Putamen (tissue), 1 donor: ENCODE measurements at regions not wholly inside any gene's neighbourhood (a gene's known extent, or its start where the extent isn't known, plus 50 kb on each side); places are given as distances from the start of the nearest gene placed in this dataset.

ENCODE experiments used
- DNase-seq: peaks from one replicate; pipeline ENCODE4 v3.0.0-alpha.2; 2016; ENCODE audit warnings: low spot score

GRCh38 chr3:104503022-104503421 lies 863.7 kb upstream of the ALCAM start:
- DNase-seq: no peak

DNA sequence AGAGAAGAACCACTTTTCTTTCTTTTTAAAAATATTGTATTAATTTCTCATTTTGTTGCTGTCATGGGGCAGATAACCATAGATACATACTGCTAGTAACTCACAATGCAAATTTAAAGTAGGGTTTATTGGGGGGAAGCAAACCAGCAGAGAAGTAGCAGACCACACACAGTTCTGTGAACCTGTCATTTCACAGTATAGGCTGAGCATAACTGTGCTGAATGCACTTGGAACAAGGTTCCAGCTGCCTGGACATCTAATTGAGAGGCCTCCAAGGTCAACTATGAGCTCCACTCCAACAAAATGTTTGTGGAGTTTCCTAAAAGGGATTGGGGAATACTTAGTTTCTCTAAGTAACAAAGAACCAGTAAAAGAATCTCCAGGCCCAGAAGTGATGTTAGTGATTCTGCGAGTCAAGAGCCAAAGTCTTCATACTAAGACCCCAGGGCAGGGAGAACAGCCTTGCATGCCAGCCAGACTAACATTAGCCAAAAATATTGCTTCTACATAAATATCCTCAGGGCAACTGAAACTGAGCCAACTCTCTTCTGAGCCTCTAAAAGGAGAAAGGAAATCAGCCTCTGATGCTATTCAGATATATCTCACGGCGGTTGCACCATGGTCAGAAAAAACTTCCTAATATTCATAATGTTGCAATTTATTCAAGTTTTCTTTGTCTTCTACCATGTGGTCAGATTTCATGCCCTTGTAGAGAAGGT lies 856.4 kb upstream of the ALCAM start:
- DNase-seq: no peak

GRCh38 chr3:104514371-104514770 lies 852.3 kb upstream of the ALCAM start:
- DNase-seq: no peak

DNA sequence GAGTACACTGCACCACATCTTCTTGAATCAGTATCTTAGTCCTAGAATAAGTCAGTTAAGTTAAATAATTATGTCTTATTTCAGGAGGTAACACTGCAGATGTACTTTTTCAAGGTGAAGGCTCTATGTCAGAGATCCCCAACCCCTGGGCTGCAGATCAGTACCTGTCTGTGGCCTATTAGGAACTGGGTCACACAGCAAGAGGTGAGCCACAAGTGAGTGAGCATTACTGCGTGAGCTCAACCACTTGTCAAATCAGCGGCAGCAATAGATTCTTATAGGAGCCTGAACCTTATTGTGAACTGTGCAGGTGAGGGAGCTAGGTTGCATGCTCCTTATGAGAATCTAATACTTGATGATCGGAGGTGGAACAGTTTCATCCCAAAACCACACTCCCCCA lies 851.9 kb upstream of the ALCAM start:
- DNase-seq: no peak

DNA sequence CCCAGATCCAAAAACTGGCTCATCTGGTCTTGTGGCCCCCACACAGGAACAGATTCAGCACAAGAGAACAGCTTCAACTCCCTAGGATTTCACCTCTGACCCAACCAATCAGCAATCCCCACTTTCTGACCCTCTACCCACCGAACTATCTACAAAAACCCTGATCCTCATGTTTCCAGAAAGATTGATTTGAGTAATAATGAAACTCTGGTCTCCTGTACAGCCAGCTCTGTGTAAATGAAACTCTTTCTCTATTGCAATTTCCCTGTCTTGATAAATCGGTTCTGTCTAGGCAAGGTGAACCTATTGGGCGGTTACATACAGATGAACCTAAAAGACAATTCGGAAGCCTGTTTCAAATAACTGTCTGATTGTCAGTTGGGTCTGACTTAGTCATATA lies 847.6 kb upstream of the ALCAM start:
- peak; percentile 12 for DNase-seq

GRCh38 chr3:104519468-104520227 lies 847.1 kb upstream of the ALCAM start:
- DNase-seq: no peak

- DNase-seq: no peak
These were observed 846.5 kb upstream of the ALCAM start for GRCh38 chr3:104520228-104520655.

DNA sequence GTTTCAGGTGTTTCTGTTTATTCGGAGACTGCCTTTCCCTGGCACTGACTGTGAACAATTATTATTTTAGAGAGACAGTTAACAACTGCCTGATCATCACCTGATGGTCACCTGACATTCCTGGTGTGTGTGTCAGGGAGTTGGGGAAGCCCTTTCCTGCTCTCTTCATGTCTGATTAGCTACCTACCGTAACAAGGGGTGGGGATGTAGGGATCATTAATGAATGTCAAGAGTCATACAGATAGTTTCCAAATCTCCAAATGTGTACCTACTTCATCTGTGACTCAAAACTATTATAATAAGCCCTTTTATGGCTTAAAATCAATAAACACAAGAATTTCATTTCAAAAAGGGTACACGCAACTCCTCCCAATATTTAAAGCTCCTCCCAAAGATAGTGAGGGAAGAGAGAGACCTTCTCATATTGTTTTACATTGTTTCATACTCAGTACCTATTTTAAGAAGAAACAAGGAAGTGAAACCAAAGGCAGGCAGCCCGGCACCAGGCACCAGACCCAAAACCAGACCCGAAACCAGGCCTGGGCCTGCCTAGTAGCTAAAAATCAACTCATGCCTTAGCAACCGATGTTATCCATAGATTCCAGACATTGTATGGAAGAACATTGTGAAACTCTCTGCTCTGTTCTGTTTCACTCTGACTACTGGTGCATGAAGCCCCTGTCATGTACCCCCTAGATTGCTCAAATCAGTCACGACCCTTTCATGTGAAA lies 844.9 kb upstream of the ALCAM start:
- peak; percentile 6 for DNase-seq

- DNase-seq: no peak
These were observed 843.6 kb upstream of the ALCAM start for GRCh38 chr3:104523136-104523535.

DNA sequence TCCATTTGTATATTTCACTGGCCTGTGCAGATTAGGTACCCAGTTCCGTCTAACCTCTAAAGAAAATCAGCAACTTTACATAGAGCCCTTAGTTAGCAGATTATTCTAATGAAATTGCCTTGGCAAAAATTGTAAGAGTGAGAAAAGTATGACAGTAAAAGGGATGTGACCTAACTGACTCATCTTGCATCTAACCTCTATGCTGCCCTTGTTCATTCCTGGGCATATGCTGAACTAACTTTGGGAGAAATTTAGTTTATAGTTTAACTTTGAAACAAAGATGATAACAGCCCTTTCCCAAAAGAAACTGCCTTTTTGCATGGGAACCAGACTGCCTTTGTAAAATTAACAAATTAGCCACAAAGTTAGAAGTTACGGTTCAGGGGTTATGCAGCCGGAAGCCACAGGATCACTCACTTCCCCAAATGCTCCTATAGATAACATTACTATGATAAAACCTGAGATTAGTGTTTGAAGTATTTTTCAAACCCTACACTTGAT lies 839.8 kb upstream of the ALCAM start:
- no peak for DNase-seq

DNA sequence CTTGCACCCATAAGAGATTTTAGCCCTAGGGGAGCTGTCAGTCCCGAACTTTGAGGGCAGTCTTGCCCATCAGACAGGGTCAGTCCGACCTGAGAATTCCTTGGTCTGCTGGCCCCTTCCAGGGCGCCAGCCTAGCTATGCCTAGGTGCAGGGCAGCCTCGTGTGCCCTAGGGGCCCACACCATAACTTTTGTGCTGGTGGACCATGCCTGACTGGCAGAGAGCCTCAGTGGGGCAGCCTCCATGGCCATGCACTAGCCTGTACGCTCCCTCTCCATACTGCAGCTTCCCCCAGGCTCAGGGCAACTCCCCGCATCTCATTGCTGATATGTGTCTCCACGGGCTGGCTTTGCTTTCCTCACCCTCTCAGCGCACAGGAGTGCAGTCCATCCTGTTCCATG lies 835.8 kb upstream of the ALCAM start:
- DNase-seq: no peak

DNA sequence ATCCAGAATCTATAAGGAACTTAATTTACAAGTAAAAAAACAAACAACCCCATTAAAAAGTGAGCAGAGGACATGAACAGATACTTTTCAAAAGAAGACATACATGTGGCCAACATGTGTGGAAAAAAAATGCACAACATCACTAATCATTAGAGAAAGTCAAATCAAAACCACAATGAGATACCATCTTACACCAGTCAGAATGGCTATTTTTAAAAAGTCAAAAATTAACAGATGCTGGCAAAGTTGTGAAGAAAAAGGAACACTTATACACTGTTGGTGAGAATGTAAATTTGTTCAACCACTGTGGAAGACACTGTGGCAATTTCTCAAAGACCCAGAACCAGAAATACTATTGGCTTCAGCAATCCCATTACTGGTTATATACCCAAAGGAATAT lies 830.0 kb upstream of the ALCAM start:
- DNase-seq: no peak

- DNase-seq: no peak
These were observed 829.4 kb upstream of the ALCAM start for GRCh38 chr3:104537323-104537722.

DNA sequence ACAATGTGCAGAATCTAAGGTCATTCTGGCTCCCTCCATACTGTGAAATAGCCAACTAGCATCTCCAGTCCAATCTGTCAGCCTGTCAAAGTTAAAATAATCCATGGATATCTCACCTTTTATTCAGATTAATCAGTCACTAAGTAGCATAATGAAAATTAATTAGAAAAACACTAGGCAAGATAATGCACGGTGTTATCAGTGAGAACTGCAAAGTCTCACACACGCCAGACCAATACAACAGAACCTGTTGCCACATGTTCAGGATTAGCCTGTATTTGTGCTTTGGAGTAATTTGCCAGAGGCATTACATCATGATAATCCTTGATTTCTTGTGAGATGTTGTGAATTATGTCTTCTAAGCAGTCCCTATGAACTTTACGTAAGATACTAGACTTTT lies 820.4 kb upstream of the ALCAM start:
- DNase-seq: no peak

DNA sequence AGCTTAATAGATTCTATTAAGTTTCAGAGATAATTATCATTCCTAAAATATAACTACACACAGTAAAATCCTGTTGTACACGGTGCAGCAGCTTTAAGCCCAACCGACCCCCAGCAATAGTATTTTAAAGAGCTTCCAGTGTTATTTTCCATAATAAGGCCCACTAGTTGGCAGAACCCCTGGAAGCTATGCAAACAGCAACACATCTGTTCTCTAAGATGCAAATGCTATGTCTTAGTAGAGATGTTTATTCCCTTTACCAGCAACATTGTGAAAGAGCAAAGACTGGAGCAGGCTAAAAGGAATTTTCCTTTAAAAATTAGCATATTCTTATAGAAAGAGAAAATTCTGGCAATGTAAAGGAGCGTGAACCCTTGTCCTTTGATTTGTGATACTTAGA lies 819.7 kb upstream of the ALCAM start:
- DNase-seq: no peak

GRCh38 chr3:104548401-104548800 lies 818.3 kb upstream of the ALCAM start:
- DNase-seq: no peak

DNA sequence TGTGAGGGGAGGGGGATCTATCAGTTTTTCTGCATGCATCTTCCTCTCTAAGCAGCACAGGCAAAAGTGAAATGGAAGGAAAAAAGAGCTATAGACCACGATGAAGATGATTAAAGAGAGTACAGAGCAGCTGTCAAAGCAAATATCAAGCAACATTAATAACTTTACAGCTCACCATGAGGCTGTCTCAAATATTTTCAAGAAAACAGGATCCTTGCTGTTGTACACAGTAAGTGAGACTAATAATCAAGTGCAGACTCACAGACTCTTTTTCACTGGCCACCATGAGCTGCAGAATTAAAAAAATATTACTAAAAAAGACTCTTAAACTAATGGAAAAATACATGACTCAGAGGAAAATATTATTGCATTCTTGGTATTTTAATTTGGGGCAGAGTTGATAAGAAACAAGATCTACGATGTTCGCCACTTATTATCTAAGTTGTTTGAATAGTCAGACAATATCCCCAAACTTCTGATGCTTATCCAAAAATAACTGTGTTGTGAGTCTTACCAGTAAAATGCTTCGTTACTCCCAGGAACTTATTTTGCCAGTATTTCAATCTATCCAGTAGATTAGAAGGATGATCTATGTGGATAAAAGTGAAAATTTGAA lies 817.5 kb upstream of the ALCAM start:
- DNase-seq: no peak

GRCh38 chr3:104553121-104553520 lies 813.6 kb upstream of the ALCAM start:
- DNase-seq: no peak

DNA sequence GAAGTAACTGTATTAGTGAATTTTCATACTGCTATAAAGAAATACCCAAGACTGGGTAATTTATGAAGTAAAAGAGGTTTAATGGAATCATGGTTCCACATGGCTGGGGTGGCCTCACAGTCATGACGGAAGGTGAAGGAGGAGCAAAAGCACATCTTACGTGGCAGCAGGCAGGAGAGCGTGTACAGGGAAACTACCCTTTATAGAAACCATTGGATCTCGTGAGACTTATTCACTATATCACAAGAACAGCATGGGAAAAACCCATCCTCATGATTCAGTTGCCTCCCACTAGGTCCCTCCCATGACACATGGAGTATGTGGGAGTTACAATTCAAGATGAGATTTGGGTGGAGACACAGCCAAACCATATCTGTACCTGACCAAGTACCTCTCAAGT lies 812.3 kb upstream of the ALCAM start:
- no peak for DNase-seq

DNA sequence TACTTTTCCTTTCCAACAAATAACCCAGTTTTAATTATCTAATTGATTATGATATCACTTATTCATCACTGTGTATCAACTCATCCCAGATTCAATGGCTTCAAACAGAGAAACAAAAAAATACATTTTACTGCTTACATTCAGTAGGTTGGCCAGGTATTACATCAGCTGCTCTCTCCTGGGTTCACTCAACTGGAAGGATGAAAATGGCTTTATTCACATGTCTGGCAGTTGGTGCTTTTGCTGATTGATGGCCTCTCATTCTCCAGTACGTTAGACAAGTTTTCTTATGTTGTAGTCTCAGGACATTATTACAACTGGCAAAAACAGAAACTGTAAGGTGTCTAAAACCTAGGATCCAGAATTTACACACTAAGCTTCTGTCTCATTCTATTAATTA lies 811.0 kb upstream of the ALCAM start:
- no peak for DNase-seq

DNA sequence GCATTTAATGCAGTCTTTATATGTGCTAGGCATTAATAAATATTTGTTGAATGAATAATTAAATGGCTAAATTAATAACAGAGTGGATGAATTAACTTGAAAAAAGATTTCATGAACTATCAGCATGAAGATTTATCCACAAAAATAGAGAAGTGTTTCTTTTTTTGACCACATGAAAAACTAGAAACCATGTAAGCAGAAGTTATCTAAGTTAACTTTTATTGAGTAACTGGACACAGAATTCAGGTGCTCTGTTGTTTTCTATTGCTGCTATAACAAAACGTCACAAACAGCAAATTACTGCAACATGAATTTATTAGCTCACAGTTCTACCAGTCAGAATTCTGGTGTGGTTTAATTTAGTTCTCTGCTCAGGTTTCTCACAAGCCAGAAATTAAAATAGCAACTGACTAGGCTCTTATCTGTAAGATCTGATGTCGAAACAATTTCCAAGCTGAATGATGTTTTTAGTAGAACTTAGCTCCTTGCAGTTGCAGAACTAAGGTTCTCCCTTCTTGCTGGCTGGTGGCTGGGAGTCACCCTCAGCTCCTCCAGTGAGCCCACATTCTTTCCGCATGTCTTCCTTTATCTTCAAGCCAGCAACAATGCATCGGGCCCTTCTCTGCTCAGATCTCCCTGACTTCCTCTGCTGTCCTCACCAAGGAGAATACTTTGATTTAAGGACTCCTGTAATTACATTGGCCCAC lies 810.2 kb upstream of the ALCAM start:
- DNase-seq: no peak

- DNase-seq: no peak
These were observed 805.4 kb upstream of the ALCAM start for GRCh38 chr3:104561324-104561723.
